ENCODE measurements at regions not wholly inside any gene's neighbourhood (a gene's known extent, or its start where the extent isn't known, plus 50 kb on each side); places are given as distances from the start of the nearest gene placed in this dataset.
"Not testable (repeated sequence)": the region's sequence is repeated elsewhere in the genome, so short reads cannot be mapped to it uniquely, and the experiment has no call there.

- Histone ChIP-seq H3K9me3 (ENCODE audit: control insufficient read depth, insufficient read depth, low read length) (peaks cover 14% of the 10 kb centered on the region), H3K27ac (ENCODE audit: low read length) (no peak overlapping the region), H3K36me3 (ENCODE audit: control insufficient read depth, insufficient read depth, low read length) (no peaks in the 10 kb centered on the region), H3K4me1 (ENCODE audit: control insufficient read depth, insufficient read depth, low read length) (peaks cover 6% of the 10 kb centered on the region), H3K4me3 (ENCODE audit: low read length) (no peak overlapping the region), H3K27me3 (ENCODE audit: control insufficient read depth, insufficient read depth, low read length) (no peaks in the 10 kb centered on the region)
- Mint-ChIP-seq H3K9me3 (no peaks in the 10 kb centered on the region), H3K4me1 (peaks cover 6 to 13% of the 10 kb centered on the region in 2 donors), H3K4me3 (no peak overlapping the region), H3K27me3 (ENCODE audit: low read depth in 2 of 2) (no peaks in the 10 kb centered on the region), H3K36me3 (no peaks in the 10 kb centered on the region), H3K27ac (no peak overlapping the region)
- no peak for DNase-seq
- TF ChIP-seq CTCF (IDR thresholded peaks at IDR 0.05), result no peak
- intact Hi-C loops (cut with micrococcal nuclease), result no loop called here
- WGBS (ENCODE audit: insufficient coverage), result 90% methylated on average over 19 of the region's 19 CpGs
- ATAC-seq, result no peak
Measured at GRCh38 chr6:169857343-169858292, 106.2 kb downstream of the ERMARD start.

- ATAC-seq; H3K27me3 Mint-ChIP-seq (ENCODE audit: low read depth in 2 of 2); H3K36me3 Mint-ChIP-seq; H3K27ac ChIP-seq (ENCODE audit: low read length); H3K27me3 ChIP-seq (ENCODE audit: control insufficient read depth, insufficient read depth, low read length); H3K4me3 Mint-ChIP-seq; DNase-seq; H3K9me3 Mint-ChIP-seq; H3K36me3 ChIP-seq (ENCODE audit: control insufficient read depth, insufficient read depth, low read length); H3K4me1 ChIP-seq (ENCODE audit: control insufficient read depth, insufficient read depth, low read length); H3K27ac Mint-ChIP-seq; intact Hi-C loops (cut with micrococcal nuclease); H3K4me3 ChIP-seq (ENCODE audit: low read length): not testable (repeated sequence)
- H3K9me3 ChIP-seq (ENCODE audit: control insufficient read depth, insufficient read depth, low read length), result peaks cover 14% of the 10 kb centered on the region
- WGBS (ENCODE audit: insufficient coverage), result 94% methylated on average over 49 of the region's 49 CpGs
- H3K4me1 Mint-ChIP-seq, result peaks cover 6 to 13% of the 10 kb centered on the region in 2 donors
Measured at GRCh38 chr6:169856442-169857342, 105.3 kb downstream of the ERMARD start.

- no peak overlapping the region for H3K27ac ChIP-seq (ENCODE audit: low read length)
- Mint-ChIP-seq H3K9me3 (no peaks in the 10 kb centered on the region), H3K4me1 (peaks cover 0 to 7% of the 10 kb centered on the region in 2 donors), H3K27me3 (ENCODE audit: low read depth in 2 of 2) (peaks cover 7 to 11% of the 10 kb centered on the region in 2 donors), H3K36me3 (no peaks in the 10 kb centered on the region), H3K27ac (no peak overlapping the region), H3K4me3 (no peak overlapping the region)
- intact Hi-C loops (cut with micrococcal nuclease), result no loop called here
- no peak overlapping the region for H3K4me3 ChIP-seq (ENCODE audit: low read length)
- DNase-seq, result no peak
- H3K4me1 ChIP-seq (ENCODE audit: control insufficient read depth, insufficient read depth, low read length), result no peaks in the 10 kb centered on the region
- no peak for ATAC-seq
- 95% methylated on average over 4 of the region's 4 CpGs for WGBS (ENCODE audit: insufficient coverage)
- no peaks in the 10 kb centered on the region for H3K36me3 ChIP-seq (ENCODE audit: control insufficient read depth, insufficient read depth, low read length)
- H3K9me3 ChIP-seq (ENCODE audit: control insufficient read depth, insufficient read depth, low read length), result peaks cover 14% of the 10 kb centered on the region
- no peaks in the 10 kb centered on the region for H3K27me3 ChIP-seq (ENCODE audit: control insufficient read depth, insufficient read depth, low read length)
- TF ChIP-seq CTCF (IDR thresholded peaks at IDR 0.05), result no peak
Measured at GRCh38 chr6:169854813-169855212, 103.4 kb downstream of the ERMARD start.

All from natural killer cell (primary cell).